ENCODE measurements at regions not wholly inside any gene's neighbourhood (a gene's known extent, or its start where the extent isn't known, plus 50 kb on each side); places are given as distances from the start of the nearest gene placed in this dataset.

DNA sequence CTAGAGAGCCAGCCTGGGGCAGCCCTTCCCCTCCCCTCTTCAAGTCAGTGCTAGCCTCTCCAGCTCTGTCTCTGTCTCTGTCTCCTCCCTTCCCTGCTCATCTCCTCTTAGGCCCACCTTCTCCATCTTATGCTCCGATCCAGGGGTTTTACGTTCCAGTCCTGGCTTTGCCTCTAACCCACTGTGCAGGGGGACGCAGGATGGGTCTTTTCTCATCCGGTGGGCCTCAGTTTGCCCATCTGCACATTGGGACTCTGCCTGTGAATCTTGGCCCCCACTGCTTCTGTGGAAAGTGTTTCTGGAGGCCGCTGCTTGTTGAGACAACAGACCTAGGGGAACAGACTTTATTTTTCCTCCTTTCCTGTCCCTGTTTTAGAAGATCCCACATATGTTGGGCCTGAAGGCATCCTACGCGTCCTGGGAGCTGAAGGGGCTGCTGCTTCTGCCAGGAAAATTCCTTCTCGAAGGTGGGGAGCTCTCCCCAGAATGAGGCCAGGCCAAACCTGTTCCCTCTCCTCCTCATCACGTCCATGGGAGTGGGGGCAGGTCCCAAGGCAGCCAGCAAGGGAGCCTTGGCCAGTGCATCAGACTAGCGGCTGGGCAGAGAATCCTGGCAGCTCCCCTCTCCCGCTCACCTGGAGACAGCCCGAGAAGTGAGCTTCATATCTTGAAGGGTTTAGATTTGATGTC lies 99.5 kb upstream of the CSF3R start:
- DNase-seq (ENCODE audit: low spot score), result no peak

- DNase-seq (ENCODE audit: low spot score), result no peak
These were observed 97.8 kb upstream of the CSF3R start for GRCh38 chr1:36580524-36580923.

DNA sequence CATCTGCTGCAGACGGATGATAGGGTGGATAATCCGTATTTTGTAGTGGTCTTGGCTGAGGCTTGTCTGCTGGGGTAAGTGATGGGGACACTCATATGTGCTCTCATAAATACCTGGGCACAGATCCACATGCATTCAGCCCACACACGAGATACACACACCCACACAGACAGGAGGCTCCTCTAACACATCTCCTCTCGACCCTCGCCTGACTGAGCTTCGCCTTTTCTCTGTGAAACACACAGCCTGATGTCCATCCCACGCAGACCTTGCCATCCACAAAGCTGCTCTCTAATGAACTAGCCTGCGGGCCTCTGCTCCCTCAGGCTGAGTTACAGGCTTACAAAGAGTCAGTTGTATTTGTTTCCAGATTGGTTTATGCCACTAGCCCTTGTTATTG lies 96.3 kb upstream of the CSF3R start:
- DNase-seq (ENCODE audit: low spot score), result no peak

DNA sequence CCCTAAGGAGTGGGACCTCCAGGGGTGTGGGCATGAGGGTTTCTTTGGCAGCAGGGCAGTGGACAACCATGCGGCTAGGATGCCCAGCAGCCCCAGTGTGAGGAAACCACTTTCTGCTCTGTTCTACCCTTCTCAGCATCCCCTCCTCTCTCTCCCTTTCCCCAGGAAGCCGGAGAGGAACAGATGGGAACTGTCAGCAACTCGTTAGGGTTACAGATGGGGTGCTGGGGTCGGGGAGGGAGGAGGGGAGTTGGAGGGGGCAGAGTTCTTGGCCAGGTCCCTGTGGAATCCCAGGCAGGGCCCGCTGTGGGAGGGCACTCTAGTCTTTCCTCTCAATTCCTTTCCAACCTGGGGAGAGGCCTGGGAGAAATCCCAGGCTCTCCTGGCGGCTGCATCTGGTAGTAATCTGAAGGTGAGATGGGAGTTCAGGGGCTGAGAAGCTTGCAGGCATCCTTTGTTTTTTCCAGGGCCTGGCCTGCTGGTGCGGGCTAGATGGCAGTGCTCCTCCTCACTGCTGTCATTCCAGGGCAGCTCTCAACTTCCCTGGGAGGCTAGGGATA lies 93.9 kb upstream of the CSF3R start:
- no peak for DNase-seq (ENCODE audit: low spot score)

- peak; percentile 64 for DNase-seq (ENCODE audit: low spot score)
These were observed 93.4 kb upstream of the CSF3R start for GRCh38 chr1:36576118-36576517.

- DNase-seq (ENCODE audit: low spot score), result no peak
These were observed 90.7 kb upstream of the CSF3R start for GRCh38 chr1:36573445-36573844.

DNA sequence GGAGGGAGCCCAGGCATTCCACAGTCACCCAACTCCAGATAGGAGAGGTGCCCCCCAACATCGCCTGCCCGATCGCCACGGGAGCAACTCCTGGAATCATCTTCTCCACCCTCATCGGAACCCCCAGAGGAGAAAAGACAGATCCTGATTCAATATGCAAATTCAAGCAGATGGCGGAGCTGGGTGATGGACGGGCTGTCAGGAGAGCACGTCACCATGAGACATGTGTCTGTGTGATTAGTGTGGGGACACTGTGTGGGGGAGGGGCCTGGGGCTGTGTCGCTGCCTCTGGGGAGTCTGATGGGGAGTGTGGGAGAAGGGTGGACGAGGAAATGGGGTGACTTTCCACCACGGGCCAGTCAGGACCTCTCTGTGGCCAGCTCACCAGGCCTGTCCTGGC lies 90.2 kb upstream of the CSF3R start:
- no peak for DNase-seq (ENCODE audit: low spot score)

GRCh38 chr1:36572142-36572715 lies 89.5 kb upstream of the CSF3R start:
- DNase-seq (ENCODE audit: low spot score), result no peak

GRCh38 chr1:36571106-36571505 lies 88.4 kb upstream of the CSF3R start:
- no peak for DNase-seq (ENCODE audit: low spot score)

DNA sequence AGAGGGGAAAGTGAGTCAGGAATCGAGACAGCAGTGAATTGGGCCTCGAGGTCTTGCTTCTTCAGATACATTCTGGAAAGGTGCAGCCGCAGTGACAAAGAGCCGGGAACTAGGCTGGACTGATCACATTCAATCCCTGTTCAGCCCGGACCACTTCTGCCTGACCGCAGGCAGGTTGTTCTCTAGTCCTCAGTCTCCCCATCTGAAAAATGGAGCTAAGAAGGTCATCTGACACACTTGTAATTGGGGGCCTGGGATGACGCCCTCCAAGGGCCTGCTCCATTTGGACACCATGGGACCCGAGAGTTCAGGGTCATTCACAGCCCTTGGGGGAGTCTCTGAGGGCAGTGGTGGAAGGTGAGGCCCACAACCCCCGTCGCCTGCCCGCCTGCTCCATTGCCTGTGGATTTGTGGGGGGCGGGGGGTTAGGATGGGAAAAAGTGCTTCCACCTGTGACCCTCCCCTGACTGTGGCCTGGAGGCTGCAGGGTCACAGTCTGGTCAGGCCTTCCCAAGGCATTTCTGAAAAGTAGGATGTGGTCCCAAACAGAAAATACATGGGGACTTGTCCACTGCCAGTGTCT lies 87.9 kb upstream of the CSF3R start:
- no peak for DNase-seq (ENCODE audit: low spot score)

DNA sequence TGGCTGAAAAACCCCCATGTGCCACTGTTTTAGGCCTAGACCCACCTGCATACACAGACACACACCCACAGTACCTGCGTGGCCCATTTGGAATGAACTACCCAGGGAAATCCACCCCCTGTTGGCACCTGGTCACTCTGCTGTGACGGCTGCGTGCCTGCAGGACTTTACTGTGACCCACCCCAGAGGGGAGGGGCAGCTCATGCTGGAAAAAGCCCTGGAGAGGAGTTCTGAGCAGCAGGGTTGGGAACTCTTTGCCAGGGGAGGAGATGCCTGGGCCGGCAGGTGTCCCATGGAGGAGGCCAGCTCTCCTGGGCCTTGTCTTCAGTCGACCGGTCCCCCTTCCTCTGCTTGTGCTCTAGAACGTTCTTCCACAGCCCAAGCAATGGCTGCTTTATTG lies 87.3 kb upstream of the CSF3R start:
- no peak for DNase-seq (ENCODE audit: low spot score)

DNA sequence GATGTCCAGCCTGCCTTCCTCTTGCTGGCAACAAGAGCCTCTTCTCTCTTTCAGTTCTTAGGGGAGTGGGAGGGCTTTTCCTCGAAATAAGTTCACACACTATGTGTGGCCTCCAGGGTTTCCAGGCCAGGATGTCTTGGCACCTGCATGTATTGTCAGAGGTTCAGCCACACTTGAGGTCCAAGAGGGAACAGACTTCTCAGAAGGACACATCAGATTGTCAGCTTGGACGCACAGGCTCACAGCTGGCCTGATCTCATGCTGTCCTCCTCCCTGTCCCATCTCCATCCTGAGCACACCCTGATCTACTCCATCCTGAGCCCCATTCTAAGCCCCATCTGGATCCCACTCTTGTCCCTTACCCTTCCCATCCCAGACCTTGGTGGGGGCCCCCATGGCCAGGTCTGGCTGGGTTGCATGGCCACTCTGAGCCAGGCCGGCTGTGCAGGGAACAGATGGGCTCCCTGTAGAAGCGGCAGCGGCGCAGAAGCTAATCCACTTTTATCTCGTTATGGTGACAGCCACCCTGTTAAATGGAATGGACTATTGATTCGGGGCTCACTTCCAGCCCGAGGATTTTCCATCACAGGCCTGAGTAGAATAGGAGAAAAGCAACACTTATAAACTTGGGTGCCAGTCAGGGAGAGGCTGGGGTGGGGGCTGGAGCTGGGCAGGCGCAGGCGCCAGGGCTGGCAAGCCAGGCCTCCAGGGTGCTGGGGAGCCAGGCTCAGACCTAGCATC lies 85.1 kb upstream of the CSF3R start:
- DNase-seq (ENCODE audit: low spot score), result peak; percentile 47

- DNase-seq (ENCODE audit: low spot score), result no peak
These were observed 83.1 kb upstream of the CSF3R start for GRCh38 chr1:36565576-36566501.

- DNase-seq (ENCODE audit: low spot score), result no peak
These were observed 79.5 kb upstream of the CSF3R start for GRCh38 chr1:36562181-36562685.

DNA sequence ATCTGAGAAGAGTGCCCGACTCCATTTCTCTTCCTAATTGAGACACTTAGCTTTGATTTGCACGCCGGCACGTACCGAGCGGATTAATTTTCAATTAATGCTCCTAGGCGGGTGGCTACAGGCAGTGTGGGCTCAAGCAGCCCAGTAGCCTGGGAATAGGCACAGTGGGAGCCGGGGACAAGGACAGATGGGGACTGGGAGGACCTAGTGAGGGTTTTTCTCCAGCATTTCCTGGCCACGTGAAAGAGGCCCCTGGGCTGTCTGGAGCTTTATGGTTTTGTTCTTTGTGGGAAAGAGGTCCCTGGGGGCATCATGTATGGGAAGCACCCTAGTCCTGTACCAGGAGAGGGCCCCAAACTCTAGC lies 78.6 kb upstream of the CSF3R start:
- DNase-seq (ENCODE audit: low spot score), result no peak

DNA sequence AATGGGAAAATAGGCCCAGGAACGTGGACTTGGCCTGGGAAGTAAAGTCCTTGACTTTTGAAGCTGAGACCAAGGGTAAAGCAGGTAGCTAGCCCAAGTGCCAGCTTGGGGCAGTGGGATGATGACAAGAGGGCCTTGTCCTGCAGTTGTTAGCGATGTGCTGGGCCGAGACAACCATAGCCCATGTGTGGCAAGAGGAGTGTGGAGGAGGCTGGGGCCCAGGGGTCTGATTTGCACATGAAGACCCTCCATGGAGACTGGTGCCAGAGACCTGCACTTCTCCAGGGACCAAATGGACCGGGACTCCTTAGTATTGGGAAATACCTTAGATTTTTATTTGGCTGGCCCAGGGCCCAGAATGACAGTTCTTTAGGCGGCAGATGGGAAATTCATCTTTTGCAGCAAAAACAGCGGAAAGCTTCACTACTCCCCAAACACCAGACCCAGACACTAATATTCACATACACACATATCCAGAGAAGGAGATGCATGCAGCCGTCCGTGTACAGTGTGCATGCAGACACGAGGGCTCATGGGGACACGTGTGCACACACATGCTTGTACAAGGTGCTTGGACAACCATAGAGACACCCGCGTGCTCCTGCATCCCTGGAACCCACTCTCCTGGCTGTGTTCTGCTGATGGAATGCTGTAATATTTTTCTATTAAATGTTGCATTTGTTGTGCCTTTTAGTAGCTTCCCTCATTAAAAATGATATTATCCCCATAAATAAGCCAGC lies 78.1 kb upstream of the CSF3R start:
- no peak for DNase-seq (ENCODE audit: low spot score)

DNA sequence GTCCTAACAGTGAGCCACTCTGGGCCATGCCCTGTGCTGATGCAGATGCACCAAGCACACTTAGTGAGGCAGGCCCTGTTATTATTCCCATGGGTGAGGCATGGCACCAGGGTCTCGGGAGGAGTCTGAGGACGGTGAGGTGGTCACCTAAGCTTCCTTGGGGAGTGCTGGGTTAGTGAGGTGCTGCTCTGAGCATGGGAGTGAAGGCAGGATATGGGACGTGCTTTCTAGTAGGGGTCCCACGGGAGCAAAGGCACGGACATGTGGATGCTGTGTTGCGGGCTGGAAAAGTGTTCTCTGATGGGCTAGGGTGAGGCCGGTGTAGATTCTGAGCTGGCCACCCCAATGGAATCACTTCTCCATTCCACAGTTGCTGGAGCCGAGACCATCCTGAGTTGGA lies 77.5 kb upstream of the CSF3R start:
- DNase-seq (ENCODE audit: low spot score), result no peak

- DNase-seq (ENCODE audit: low spot score), result no peak
These were observed 76.3 kb upstream of the CSF3R start for GRCh38 chr1:36559061-36559460.

- no peak for DNase-seq (ENCODE audit: low spot score)
These were observed 74.6 kb upstream of the CSF3R start for GRCh38 chr1:36557041-36558000.

Data from SK-N-DZ (cell line).